Neutrophil (primary cell): ENCODE measurements at regions not wholly inside any gene's neighbourhood (a gene's known extent, or its start where the extent isn't known, plus 50 kb on each side); places are given as distances from the start of the nearest gene placed in this dataset.

Experiments
- H3K27ac ChIP-seq: fragments of 200-600 bp; sonication (generic); 2 replicates; pipeline ENCODE4 v1.5.1; 2016; ENCODE audit warnings: mild to moderate bottlenecking, moderate library complexity
- H3K27me3 ChIP-seq: fragments of 200-600 bp; sonication (generic); 2 replicates; pipeline ENCODE4 v1.6.0; 2016; ENCODE audit warnings: mild to moderate bottlenecking
- H3K36me3 ChIP-seq: fragments of 200-600 bp; sonication (generic); 2 replicates; pipeline ENCODE4 v1.5.1; 2017
- H3K4me1 ChIP-seq, 2 experiments: fragments of 200-600 bp in 1 of 2; sonication (generic) in 1 of 2; 1 replicate in 1 of 2; 2 replicates in 1 of 2; pipeline versions ENCODE4 v1.5.1 to v1.6.1; 2013 to 2016; ENCODE audit warnings: low read depth in 1 of 2, low read length in 1 of 2, mild to moderate bottlenecking in 1 of 2, moderate library complexity in 1 of 2; ENCODE audit not compliant: control insufficient read depth in 1 of 2, insufficient read depth in 1 of 2
- H3K4me3 ChIP-seq, 2 experiments: fragments of 200-600 bp in 1 of 2; sonication (generic) in 1 of 2; 1 replicate in 1 of 2; 2 replicates in 1 of 2; pipeline ENCODE4 v1.5.1; 2013 to 2016; ENCODE audit warnings: low read depth in 1 of 2, low read length in 1 of 2, mild to moderate bottlenecking in 1 of 2, moderate library complexity in 1 of 2
- H3K9me3 ChIP-seq: fragments of 200-600 bp; sonication (generic); 2 replicates; pipeline ENCODE4 v1.5.1; 2016
- TF ChIP-seq, protein P1 (sequence below): fragments of 200-600 bp; sonication (generic); IDR thresholded peaks from 2 replicates; pipeline ENCODE4 v1.5.1; 2016; ENCODE audit warnings: antibody characterized with exemption

DNA sequence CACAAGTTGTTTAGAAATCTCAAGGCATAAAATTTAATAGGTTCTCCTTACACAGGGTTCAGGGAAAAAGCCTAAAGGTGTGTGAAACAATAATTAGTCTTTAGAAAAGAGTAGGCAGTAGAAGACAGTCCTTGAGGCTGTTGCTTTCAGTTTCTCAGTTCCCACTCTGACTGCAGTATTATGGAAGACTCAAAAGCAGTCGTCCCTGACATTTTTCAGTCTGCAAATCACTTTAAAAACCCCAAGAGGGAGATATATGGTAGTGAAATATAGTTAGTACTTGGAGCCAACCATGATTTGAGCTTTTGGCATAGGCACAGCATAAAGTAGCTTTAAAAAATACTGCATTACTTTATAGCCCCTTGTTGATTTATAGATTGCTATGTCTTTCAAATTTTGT is 299.7 kb downstream of the OLFM3 start:
- Histone ChIP-seq H3K9me3 (no peaks in the 10 kb centered on the region), H3K27me3 (no peaks in the 10 kb centered on the region), H3K4me1 (no peaks in the 10 kb centered on the region), H3K27ac (no peak overlapping the region), H3K4me3 (no peak overlapping the region), H3K36me3 (no peaks in the 10 kb centered on the region)
- TF ChIP-seq, protein P1, sequence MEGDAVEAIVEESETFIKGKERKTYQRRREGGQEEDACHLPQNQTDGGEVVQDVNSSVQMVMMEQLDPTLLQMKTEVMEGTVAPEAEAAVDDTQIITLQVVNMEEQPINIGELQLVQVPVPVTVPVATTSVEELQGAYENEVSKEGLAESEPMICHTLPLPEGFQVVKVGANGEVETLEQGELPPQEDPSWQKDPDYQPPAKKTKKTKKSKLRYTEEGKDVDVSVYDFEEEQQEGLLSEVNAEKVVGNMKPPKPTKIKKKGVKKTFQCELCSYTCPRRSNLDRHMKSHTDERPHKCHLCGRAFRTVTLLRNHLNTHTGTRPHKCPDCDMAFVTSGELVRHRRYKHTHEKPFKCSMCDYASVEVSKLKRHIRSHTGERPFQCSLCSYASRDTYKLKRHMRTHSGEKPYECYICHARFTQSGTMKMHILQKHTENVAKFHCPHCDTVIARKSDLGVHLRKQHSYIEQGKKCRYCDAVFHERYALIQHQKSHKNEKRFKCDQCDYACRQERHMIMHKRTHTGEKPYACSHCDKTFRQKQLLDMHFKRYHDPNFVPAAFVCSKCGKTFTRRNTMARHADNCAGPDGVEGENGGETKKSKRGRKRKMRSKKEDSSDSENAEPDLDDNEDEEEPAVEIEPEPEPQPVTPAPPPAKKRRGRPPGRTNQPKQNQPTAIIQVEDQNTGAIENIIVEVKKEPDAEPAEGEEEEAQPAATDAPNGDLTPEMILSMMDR = no peak

DNA sequence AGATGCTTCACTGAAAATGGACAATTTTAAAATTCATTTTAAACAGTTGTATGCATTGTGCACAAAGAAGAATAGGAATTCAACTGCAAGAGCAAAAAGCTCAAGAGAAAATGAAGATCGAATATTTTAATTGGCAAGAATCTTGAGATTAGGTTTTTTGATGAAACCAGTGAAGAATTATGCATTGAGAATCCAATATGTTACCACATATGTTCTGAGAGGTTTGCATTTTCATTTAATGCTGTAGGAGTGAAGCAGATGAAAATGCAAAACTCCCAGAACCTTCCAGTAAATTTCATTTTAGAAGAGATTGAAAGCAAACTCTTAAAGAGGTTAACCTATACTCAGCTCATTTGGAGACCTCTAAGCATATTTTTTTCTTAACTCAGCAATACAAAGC is 298.0 kb downstream of the OLFM3 start:
- TF ChIP-seq, protein P1 = no peak
- no peaks in the 10 kb centered on the region for H3K4me1 ChIP-seq
- no peaks in the 10 kb centered on the region for H3K27me3 ChIP-seq

DNA sequence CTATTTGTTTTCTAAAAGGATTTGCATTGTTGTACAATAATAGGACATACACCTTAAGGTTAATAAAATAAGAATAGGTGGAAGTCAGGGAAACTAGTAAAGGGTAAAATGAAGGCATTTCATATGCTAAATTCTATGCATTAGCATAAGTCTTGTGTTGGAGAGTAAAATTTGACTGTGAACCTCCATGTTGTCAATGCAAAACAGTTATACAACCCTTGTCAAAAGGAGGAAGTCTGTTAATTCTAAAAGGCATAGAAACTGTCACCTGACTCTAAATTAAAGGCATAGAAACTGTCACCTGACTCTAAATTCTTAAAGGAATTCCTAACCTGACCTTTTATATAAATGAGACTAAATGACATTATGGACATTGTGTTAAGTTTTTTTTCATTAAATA is 291.8 kb downstream of the OLFM3 start:
- Histone ChIP-seq H3K27me3 (no peaks in the 10 kb centered on the region), H3K36me3 (no peaks in the 10 kb centered on the region), H3K27ac (no peak overlapping the region), H3K4me1 (no peaks in the 10 kb centered on the region), H3K9me3 (no peaks in the 10 kb centered on the region), H3K4me3 (no peak overlapping the region)
- TF ChIP-seq, protein P1 = no peak

More for the DNA sequence above, 298.0 kb downstream of the OLFM3 start:
- Histone ChIP-seq H3K9me3 (no peaks in the 10 kb centered on the region), H3K36me3 (no peaks in the 10 kb centered on the region), H3K27ac (no peak overlapping the region), H3K4me3 (no peak overlapping the region)

DNA sequence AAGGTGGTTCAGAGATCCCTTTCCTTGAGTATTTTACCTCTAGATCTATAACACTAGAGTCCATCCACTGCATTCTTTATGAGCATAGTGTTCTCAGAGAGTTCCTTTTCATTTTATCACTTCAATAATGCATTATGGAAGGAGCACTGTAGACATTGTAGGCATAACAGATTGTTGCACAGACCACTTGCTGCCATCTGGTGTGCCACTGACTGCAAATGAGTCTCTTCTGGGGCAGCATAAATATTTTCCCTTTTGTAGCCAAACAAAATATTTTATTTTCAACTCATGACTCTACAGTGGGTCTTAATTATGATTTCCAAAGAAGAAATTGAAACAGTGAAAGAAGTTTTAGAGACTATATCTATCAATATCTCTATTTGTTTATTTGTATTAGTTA is 290.4 kb downstream of the OLFM3 start:
- TF ChIP-seq, protein P1 = no peak
- Histone ChIP-seq H3K4me1 (no peaks in the 10 kb centered on the region), H3K36me3 (no peaks in the 10 kb centered on the region), H3K4me3 (no peak overlapping the region), H3K27ac (no peak overlapping the region), H3K9me3 (no peaks in the 10 kb centered on the region), H3K27me3 (no peaks in the 10 kb centered on the region)

GRCh38 chr1:101709721-101710120 is 287.0 kb downstream of the OLFM3 start:
- Histone ChIP-seq H3K27me3 (no peaks in the 10 kb centered on the region), H3K4me1 (no peaks in the 10 kb centered on the region), H3K36me3 (no peaks in the 10 kb centered on the region), H3K9me3 (no peaks in the 10 kb centered on the region), H3K27ac (no peak overlapping the region), H3K4me3 (no peak overlapping the region)
- TF ChIP-seq, protein P1 = no peak

DNA sequence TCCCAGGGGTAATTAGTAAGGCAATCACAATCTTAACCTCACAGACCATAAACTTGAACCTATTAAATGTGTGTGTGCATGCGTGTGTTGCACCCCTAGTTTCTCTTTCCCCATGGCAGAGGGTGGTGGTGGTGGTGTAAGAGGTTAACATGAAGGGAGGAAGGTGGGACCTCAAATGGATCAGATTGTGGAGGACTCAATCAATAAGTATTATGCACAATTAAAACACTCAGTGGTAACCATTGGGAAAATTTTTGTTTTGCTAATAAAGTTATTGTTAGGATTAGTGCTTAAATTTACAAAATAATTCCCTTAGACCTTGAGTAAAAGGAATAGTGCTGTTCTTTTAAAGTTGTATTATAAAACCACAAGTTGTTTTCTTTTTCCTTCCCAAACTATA is 283.0 kb downstream of the OLFM3 start:
- no peak overlapping the region for H3K27ac ChIP-seq
- TF ChIP-seq, protein P1 = no peak
- H3K36me3 ChIP-seq = no peaks in the 10 kb centered on the region
- H3K4me1 ChIP-seq = no peaks in the 10 kb centered on the region
- no peak overlapping the region for H3K4me3 ChIP-seq
- H3K27me3 ChIP-seq = no peaks in the 10 kb centered on the region
- H3K9me3 ChIP-seq = no peaks in the 10 kb centered on the region
